ENCODE measurements at regions not wholly inside any gene's neighbourhood (a gene's known extent, or its start where the extent isn't known, plus 50 kb on each side); places are given as distances from the start of the nearest gene placed in this dataset.

DNA sequence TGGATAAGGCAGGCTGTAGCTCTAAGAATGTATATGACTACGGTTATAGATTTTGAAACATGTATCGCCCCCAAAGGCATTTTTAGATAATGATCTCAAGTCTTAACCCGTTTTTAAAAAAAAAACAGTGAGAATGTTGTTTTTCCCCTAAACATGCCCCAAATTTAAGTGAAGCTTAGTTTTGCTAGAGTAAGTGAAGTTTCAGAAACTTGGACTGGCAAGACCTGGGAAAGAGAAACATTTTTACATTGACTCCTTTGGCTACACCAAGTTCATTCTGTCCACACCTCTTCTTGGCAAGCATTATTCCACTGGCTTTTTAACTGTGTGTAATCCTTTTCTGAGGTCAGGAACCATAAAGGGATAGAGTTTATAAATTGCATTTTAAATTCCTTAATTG lies 216.7 kb upstream of the CELF2 start:
- no peak overlapping the region for H3K4me3 ChIP-seq (ENCODE audit: insufficient read depth, low read length, poor library complexity, severe bottlenecking)
- no peak for TF ChIP-seq CTCF (IDR thresholded peaks at IDR 0.05; ENCODE audit: insufficient read depth, low read length, poor library complexity, severe bottlenecking)
- TF ChIP-seq EZH2phosphoT487 (conservative IDR thresholded peaks at IDR 0.05; ENCODE audit: low read length), result no peak

GRCh38 chr10:10803278-10803677 lies 214.4 kb upstream of the CELF2 start:
- Histone ChIP-seq H3K9me2 (replicated peaks; ENCODE audit: insufficient read depth, low read length) (no peaks in the 10 kb centered on the region), H3K27me3 (ENCODE audit: low read length) (no peaks in the 10 kb centered on the region), H4K20me1 (ENCODE audit: low read depth, low read length) (no peaks in the 10 kb centered on the region), H3K9me3 (ENCODE audit: insufficient read depth, low read length) (no peaks in the 10 kb centered on the region), H3K4me2 (ENCODE audit: low read depth, low read length, poor library complexity, severe bottlenecking) (no peak overlapping the region), H3K79me2 (ENCODE audit: insufficient read depth, low read length) (no peaks in the 10 kb centered on the region), H3K9ac (ENCODE audit: low read length) (no peak overlapping the region), H3K36me3 (ENCODE audit: low read length) (no peaks in the 10 kb centered on the region), H3F3A (ENCODE audit: insufficient read depth) (no peaks in the 10 kb centered on the region), H3K27ac (ENCODE audit: low read depth, low read length) (no peak overlapping the region), H2AFZ (ENCODE audit: low read depth, low read length, severe bottlenecking) (no peak overlapping the region), H3K4me3 (ENCODE audit: insufficient read depth, low read length, poor library complexity, severe bottlenecking) (no peak overlapping the region)
- TF ChIP-seq CTCF (IDR thresholded peaks at IDR 0.05; ENCODE audit: insufficient read depth, low read length, poor library complexity, severe bottlenecking) (no peak), EZH2phosphoT487 (conservative IDR thresholded peaks at IDR 0.05; ENCODE audit: low read length) (no peak)

More for the DNA sequence above, 216.7 kb upstream of the CELF2 start:
- Histone ChIP-seq H3K27ac (ENCODE audit: low read depth, low read length) (no peak overlapping the region), H3K9ac (ENCODE audit: low read length) (no peak overlapping the region), H3K27me3 (ENCODE audit: low read length) (no peaks in the 10 kb centered on the region), H3K36me3 (ENCODE audit: low read length) (no peaks in the 10 kb centered on the region), H3F3A (ENCODE audit: insufficient read depth) (no peaks in the 10 kb centered on the region), H3K79me2 (ENCODE audit: insufficient read depth, low read length) (no peaks in the 10 kb centered on the region), H3K9me3 (ENCODE audit: insufficient read depth, low read length) (no peaks in the 10 kb centered on the region), H4K20me1 (ENCODE audit: low read depth, low read length) (no peaks in the 10 kb centered on the region), H2AFZ (ENCODE audit: low read depth, low read length, severe bottlenecking) (no peak overlapping the region), H3K4me2 (ENCODE audit: low read depth, low read length, poor library complexity, severe bottlenecking) (no peak overlapping the region), H3K9me2 (replicated peaks; ENCODE audit: insufficient read depth, low read length) (no peaks in the 10 kb centered on the region)

- H3K9me2 ChIP-seq (replicated peaks; ENCODE audit: insufficient read depth, low read length), result no peaks in the 10 kb centered on the region
- TF ChIP-seq CTCF (IDR thresholded peaks at IDR 0.05; ENCODE audit: insufficient read depth, low read length, poor library complexity, severe bottlenecking), result no peak
- no peak for TF ChIP-seq EZH2phosphoT487 (conservative IDR thresholded peaks at IDR 0.05; ENCODE audit: low read length)
Observed at GRCh38 chr10:10804061-10804460, 213.6 kb upstream of the CELF2 start.

More at GRCh38 chr10:10804061-10804460, 213.6 kb upstream of the CELF2 start:
- H3K4me2 ChIP-seq (ENCODE audit: low read depth, low read length, poor library complexity, severe bottlenecking), result no peak overlapping the region
- H3K36me3 ChIP-seq (ENCODE audit: low read length), result no peaks in the 10 kb centered on the region
- no peak overlapping the region for H3K9ac ChIP-seq (ENCODE audit: low read length)
- no peak overlapping the region for H3K27ac ChIP-seq (ENCODE audit: low read depth, low read length)
- no peak overlapping the region for H2AFZ ChIP-seq (ENCODE audit: low read depth, low read length, severe bottlenecking)
- no peaks in the 10 kb centered on the region for H4K20me1 ChIP-seq (ENCODE audit: low read depth, low read length)
- no peaks in the 10 kb centered on the region for H3F3A ChIP-seq (ENCODE audit: insufficient read depth)
- no peaks in the 10 kb centered on the region for H3K9me3 ChIP-seq (ENCODE audit: insufficient read depth, low read length)
- no peaks in the 10 kb centered on the region for H3K27me3 ChIP-seq (ENCODE audit: low read length)
- H3K79me2 ChIP-seq (ENCODE audit: insufficient read depth, low read length), result no peaks in the 10 kb centered on the region
- no peak overlapping the region for H3K4me3 ChIP-seq (ENCODE audit: insufficient read depth, low read length, poor library complexity, severe bottlenecking)
